H9 (cell line): ENCODE measurements at regions not wholly inside any gene's neighbourhood (a gene's known extent, or its start where the extent isn't known, plus 50 kb on each side); places are given as distances from the start of the nearest gene placed in this dataset.

ENCODE experiments used
- DNase-seq: peaks from one replicate; pipeline ENCODE4 v3.0.0-alpha.2; 2017
- H2AFZ ChIP-seq: one replicate; pipeline ENCODE4 v1.6.1; 2013; ENCODE audit warnings: mild to moderate bottlenecking, low read length, control low read depth, moderate library complexity
- H2AK5ac ChIP-seq: 2 replicates; pipeline ENCODE4 v1.6.1; 2013; ENCODE audit warnings: low read length, control low read depth, mixed read lengths; ENCODE audit not compliant: insufficient read length
- H2BK120ac ChIP-seq: one replicate; pipeline ENCODE4 v1.6.1; 2013; ENCODE audit warnings: low read depth, mild to moderate bottlenecking, low read length, control low read depth, inconsistent platforms; ENCODE audit not compliant: poor library complexity, severe bottlenecking
- H2BK12ac ChIP-seq: 2 replicates; pipeline ENCODE4 v1.6.1; 2013; ENCODE audit warnings: low read length, control low read depth, mixed read lengths, low read depth; ENCODE audit not compliant: insufficient read length
- H2BK15ac ChIP-seq: 2 replicates; pipeline ENCODE4 v1.6.1; 2013; ENCODE audit warnings: low read depth, low read length, control low read depth
- H2BK20ac ChIP-seq: one replicate; pipeline ENCODE4 v1.6.1; 2013; ENCODE audit warnings: low read depth, mild to moderate bottlenecking, low read length, control low read depth, inconsistent platforms; ENCODE audit not compliant: poor library complexity, severe bottlenecking
- H2BK5ac ChIP-seq: 2 replicates; pipeline ENCODE4 v1.6.1; 2013; ENCODE audit warnings: low read length, control low read depth, mixed read lengths; ENCODE audit not compliant: insufficient read length
- H3K14ac ChIP-seq: 2 replicates; pipeline ENCODE4 v1.6.1; 2013; ENCODE audit warnings: low read length, control low read depth; ENCODE audit not compliant: insufficient read depth
- H3K18ac ChIP-seq: 2 replicates; pipeline ENCODE4 v1.6.1; 2013; ENCODE audit warnings: low read depth, mild to moderate bottlenecking, mixed read lengths, low read length, control low read depth; ENCODE audit not compliant: insufficient read length
- H3K23ac ChIP-seq: 2 replicates; pipeline ENCODE4 v1.6.1; 2013; ENCODE audit warnings: low read length, control low read depth, mixed read lengths, low read depth; ENCODE audit not compliant: insufficient read length
- H3K23me2 ChIP-seq: 2 replicates; pipeline ENCODE4 v1.6.1; 2013; ENCODE audit warnings: low read depth, mild to moderate bottlenecking, mixed read lengths, low read length, control low read depth; ENCODE audit not compliant: insufficient read length, poor library complexity, severe bottlenecking
- H3K27ac ChIP-seq: 2 replicates; pipeline ENCODE4 v1.5.1; 2013; ENCODE audit warnings: low read length, control low read depth, mixed read lengths, low read depth; ENCODE audit not compliant: insufficient read length
- H3K27me3 ChIP-seq: 2 replicates; pipeline ENCODE4 v1.6.1; 2013; ENCODE audit warnings: low read length, control low read depth, inconsistent platforms; ENCODE audit not compliant: insufficient read depth
- H3K4ac ChIP-seq: 2 replicates; pipeline ENCODE4 v1.6.1; 2013; ENCODE audit warnings: low read depth, mild to moderate bottlenecking, control low read depth, inconsistent platforms, low read length, moderate library complexity
- H3K4me1 ChIP-seq: 2 replicates; pipeline ENCODE4 v1.6.1; 2013; ENCODE audit warnings: low read length, control low read depth, inconsistent platforms; ENCODE audit not compliant: insufficient read depth
- H3K4me2 ChIP-seq: 2 replicates; pipeline ENCODE4 v1.6.1; 2013; ENCODE audit warnings: low read length, control low read depth, mixed read lengths; ENCODE audit not compliant: insufficient read length, insufficient read depth
- H3K56ac ChIP-seq: 2 replicates; pipeline ENCODE4 v1.6.1; 2013; ENCODE audit warnings: low read depth, mild to moderate bottlenecking, mixed read lengths, low read length, control low read depth; ENCODE audit not compliant: insufficient read length
- H3K79me1 ChIP-seq: 2 replicates; pipeline ENCODE4 v1.6.1; 2013; ENCODE audit warnings: low read depth, mild to moderate bottlenecking, moderate library complexity, low read length, control low read depth, inconsistent platforms; ENCODE audit not compliant: insufficient read depth, poor library complexity, severe bottlenecking
- H3K79me2 ChIP-seq: 2 replicates; pipeline ENCODE4 v1.6.1; 2013; ENCODE audit warnings: low read length, control low read depth, inconsistent platforms; ENCODE audit not compliant: insufficient read depth
- H3K9ac ChIP-seq: 2 replicates; pipeline ENCODE4 v1.6.1; 2013; ENCODE audit warnings: low read length, control low read depth, mixed read lengths; ENCODE audit not compliant: insufficient read length; ENCODE audit errors: extremely low read depth
- H3K9me3 ChIP-seq: one replicate; pipeline ENCODE4 v1.6.1; 2013; ENCODE audit warnings: low read depth, low read length, inconsistent platforms; ENCODE audit not compliant: control insufficient read depth
- H3T11ph ChIP-seq: one replicate; pipeline ENCODE4 v1.6.1; 2013; ENCODE audit warnings: mild to moderate bottlenecking, low read length, control low read depth, inconsistent platforms
- H4K20me1 ChIP-seq: one replicate; pipeline ENCODE4 v1.6.1; 2013; ENCODE audit not compliant: control insufficient read depth, insufficient read length, insufficient read depth
- H4K5ac ChIP-seq: 2 replicates; pipeline ENCODE4 v1.6.1; 2013; ENCODE audit warnings: low read depth, mild to moderate bottlenecking, mixed read lengths, low read length, control low read depth; ENCODE audit not compliant: insufficient read length
- H4K8ac ChIP-seq: replicated peaks from 2 replicates; pipeline ENCODE4 v1.6.1; 2013; ENCODE audit warnings: low read length, control low read depth, mixed read lengths, low read depth; ENCODE audit not compliant: insufficient read length
- H4K91ac ChIP-seq: 2 replicates; pipeline ENCODE4 v1.6.1; 2013; ENCODE audit warnings: low read depth, mild to moderate bottlenecking, moderate library complexity, mixed read lengths, low read length, control low read depth; ENCODE audit not compliant: insufficient read length
- H3K27ac Mint-ChIP-seq, 3 experiments: 2 replicates in 2 of 3; 3 replicates in 1 of 3; pipeline ENCODE4 v1.8.0; 2020 to 2021; ENCODE audit warnings: mixed read lengths in 3 of 3, mild to moderate bottlenecking in 1 of 3, moderate library complexity in 1 of 3
- H3K27me3 Mint-ChIP-seq: 2 replicates; pipeline ENCODE4 v1.8.0; 2021; ENCODE audit warnings: low read depth, mild to moderate bottlenecking, moderate library complexity, mixed read lengths
- H3K36me3 Mint-ChIP-seq, 3 experiments: 2 replicates in 2 of 3; 3 replicates in 1 of 3; pipeline ENCODE4 v1.8.0; 2020 to 2021; ENCODE audit warnings: low read depth in 3 of 3, mixed read lengths in 3 of 3; ENCODE audit not compliant: insufficient read depth in 1 of 3
- H3K4me1 Mint-ChIP-seq, 2 experiments: 2 replicates each; pipeline ENCODE4 v1.8.0; 2020; ENCODE audit warnings: mixed read lengths in 2 of 2
- H3K4me3 Mint-ChIP-seq, 2 experiments: 2 replicates in 1 of 2; 3 replicates in 1 of 2; pipeline ENCODE4 v1.8.0; 2020 to 2021; ENCODE audit warnings: mild to moderate bottlenecking in 2 of 2, mixed read lengths in 2 of 2, moderate library complexity in 1 of 2
- H3K9me3 Mint-ChIP-seq, 2 experiments: 2 replicates in 1 of 2; 3 replicates in 1 of 2; pipeline ENCODE4 v1.8.0; 2020; ENCODE audit warnings: mild to moderate bottlenecking in 2 of 2, mixed read lengths in 2 of 2, moderate library complexity in 1 of 2
- WGBS: extraction: QIAGEN DNeasy Blood & Tissue Kit; methylation state at CpG from one replicate; pipeline ENCODE4 v1.1.7; 2013; ENCODE audit warnings: missing lambda C conversion rate, low lambda C conversion rate, mixed read lengths; ENCODE audit not compliant: insufficient read length; ENCODE audit errors: extremely low coverage; 5-methylcytosine and 5-hydroxymethylcytosine counted together
- TF ChIP-seq, protein P1 (sequence below): fragments of 200-600 bp; sonication (generic); conservative IDR thresholded peaks from 3 replicates; pipeline ENCODE4 v1.8.0; 2021; ENCODE audit warnings: antibody characterized with exemption, mild to moderate bottlenecking

DNA sequence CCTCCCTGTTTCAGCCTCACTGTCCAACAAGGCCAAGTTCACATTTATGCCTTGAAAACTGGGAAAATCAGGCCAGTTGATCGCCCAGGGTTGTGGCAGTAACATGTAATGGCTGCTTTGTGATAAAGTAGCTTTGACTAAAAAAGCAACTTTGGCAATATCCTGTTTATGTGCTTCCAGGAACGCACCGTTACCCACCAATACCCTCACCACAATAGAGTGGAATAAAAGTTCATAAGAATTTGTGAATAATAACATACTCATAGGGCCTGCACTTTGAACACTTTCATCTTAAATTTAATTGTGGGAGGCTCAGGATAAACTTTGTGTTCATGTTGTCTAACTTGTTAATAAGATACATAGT lies 80.7 kb upstream of the MAML3 start:
- H3K27ac Mint-ChIP-seq: peak overlapping the region in 1 of 3 experiments; percentile 53; a peak in 1 of 7 replicates
- H3T11ph ChIP-seq: no peak overlapping the region
- H3K23me2 ChIP-seq: no peaks in the 10 kb centered on the region
- H3K36me3 Mint-ChIP-seq: no peaks in the 10 kb centered on the region; a peak in 1 of 7 replicates
- H3K23ac ChIP-seq: no peak overlapping the region
- no peaks in the 10 kb centered on the region for H3K27me3 ChIP-seq
- H3K9me3 ChIP-seq: no peaks in the 10 kb centered on the region
- peaks cover 48 to 50% of the 10 kb centered on the region in 2 experiments for H3K4me1 Mint-ChIP-seq
- H3K79me2 ChIP-seq: no peaks in the 10 kb centered on the region
- no peak overlapping the region for H3K27ac ChIP-seq
- H3K27me3 Mint-ChIP-seq: no peaks in the 10 kb centered on the region; the same call in none of the 2 replicates
- no peak overlapping the region for H2BK20ac ChIP-seq
- no peak overlapping the region for H2BK5ac ChIP-seq
- peaks cover 0 to 2% of the 10 kb centered on the region in 2 experiments; a peak in 1 of 5 replicates for H3K9me3 Mint-ChIP-seq
- H3K4ac ChIP-seq: no peak overlapping the region
- DNase-seq: no peak
- no peak overlapping the region for H4K91ac ChIP-seq
- H3K4me3 Mint-ChIP-seq: no peak overlapping the region
- H3K4me1 ChIP-seq: peaks cover 14% of the 10 kb centered on the region
- H2BK120ac ChIP-seq: no peak overlapping the region
- no peak overlapping the region for H2BK12ac ChIP-seq
- H4K5ac ChIP-seq: no peak overlapping the region
- TF ChIP-seq, protein P1, sequence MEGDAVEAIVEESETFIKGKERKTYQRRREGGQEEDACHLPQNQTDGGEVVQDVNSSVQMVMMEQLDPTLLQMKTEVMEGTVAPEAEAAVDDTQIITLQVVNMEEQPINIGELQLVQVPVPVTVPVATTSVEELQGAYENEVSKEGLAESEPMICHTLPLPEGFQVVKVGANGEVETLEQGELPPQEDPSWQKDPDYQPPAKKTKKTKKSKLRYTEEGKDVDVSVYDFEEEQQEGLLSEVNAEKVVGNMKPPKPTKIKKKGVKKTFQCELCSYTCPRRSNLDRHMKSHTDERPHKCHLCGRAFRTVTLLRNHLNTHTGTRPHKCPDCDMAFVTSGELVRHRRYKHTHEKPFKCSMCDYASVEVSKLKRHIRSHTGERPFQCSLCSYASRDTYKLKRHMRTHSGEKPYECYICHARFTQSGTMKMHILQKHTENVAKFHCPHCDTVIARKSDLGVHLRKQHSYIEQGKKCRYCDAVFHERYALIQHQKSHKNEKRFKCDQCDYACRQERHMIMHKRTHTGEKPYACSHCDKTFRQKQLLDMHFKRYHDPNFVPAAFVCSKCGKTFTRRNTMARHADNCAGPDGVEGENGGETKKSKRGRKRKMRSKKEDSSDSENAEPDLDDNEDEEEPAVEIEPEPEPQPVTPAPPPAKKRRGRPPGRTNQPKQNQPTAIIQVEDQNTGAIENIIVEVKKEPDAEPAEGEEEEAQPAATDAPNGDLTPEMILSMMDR: no peak
- H4K8ac ChIP-seq: no peak overlapping the region
- H3K9ac ChIP-seq: no peak overlapping the region
- H3K4me2 ChIP-seq: no peak overlapping the region
- no peak overlapping the region for H2BK15ac ChIP-seq
- no peaks in the 10 kb centered on the region for H3K79me1 ChIP-seq
- no peak overlapping the region for H3K18ac ChIP-seq
- WGBS: no CpG with 5 or more reads among the region's 3 CpGs
- no peaks in the 10 kb centered on the region for H4K20me1 ChIP-seq
- H3K14ac ChIP-seq: no peak overlapping the region
- no peak overlapping the region for H2AK5ac ChIP-seq
- H3K56ac ChIP-seq: no peak overlapping the region
- no peak overlapping the region for H2AFZ ChIP-seq
